ENCODE measurements at regions not wholly inside any gene's neighbourhood (a gene's known extent, or its start where the extent isn't known, plus 50 kb on each side); places are given as distances from the start of the nearest gene placed in this dataset.

DNA sequence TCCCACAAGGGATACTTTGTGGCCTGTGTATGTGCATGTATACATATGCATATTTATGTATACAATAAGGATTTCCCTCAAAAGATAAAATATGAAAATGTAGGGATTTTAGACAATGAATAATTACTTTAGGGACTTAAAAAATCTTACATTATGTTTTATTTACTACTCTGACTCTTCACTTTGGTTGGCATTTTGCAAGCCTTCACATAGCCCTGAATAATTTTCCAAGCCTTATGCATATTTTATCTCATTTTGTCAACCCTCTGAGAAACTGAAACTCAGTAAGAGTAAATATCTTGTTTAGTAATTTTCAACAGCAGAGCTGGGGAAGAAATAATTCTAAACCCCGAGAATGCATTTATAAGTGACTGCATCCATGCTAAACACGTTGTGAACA lies 153.0 kb upstream of the SLC24A2 start:
- H3K4me3 ChIP-seq (ENCODE audit: low read depth, low read length): no peak overlapping the region
- TF ChIP-seq, protein P1, sequence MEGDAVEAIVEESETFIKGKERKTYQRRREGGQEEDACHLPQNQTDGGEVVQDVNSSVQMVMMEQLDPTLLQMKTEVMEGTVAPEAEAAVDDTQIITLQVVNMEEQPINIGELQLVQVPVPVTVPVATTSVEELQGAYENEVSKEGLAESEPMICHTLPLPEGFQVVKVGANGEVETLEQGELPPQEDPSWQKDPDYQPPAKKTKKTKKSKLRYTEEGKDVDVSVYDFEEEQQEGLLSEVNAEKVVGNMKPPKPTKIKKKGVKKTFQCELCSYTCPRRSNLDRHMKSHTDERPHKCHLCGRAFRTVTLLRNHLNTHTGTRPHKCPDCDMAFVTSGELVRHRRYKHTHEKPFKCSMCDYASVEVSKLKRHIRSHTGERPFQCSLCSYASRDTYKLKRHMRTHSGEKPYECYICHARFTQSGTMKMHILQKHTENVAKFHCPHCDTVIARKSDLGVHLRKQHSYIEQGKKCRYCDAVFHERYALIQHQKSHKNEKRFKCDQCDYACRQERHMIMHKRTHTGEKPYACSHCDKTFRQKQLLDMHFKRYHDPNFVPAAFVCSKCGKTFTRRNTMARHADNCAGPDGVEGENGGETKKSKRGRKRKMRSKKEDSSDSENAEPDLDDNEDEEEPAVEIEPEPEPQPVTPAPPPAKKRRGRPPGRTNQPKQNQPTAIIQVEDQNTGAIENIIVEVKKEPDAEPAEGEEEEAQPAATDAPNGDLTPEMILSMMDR (conservative IDR thresholded peaks at IDR 0.05; ENCODE audit: low read depth, low read length): no peak
- DNase-seq (ENCODE audit: low read depth): no peak

DNA sequence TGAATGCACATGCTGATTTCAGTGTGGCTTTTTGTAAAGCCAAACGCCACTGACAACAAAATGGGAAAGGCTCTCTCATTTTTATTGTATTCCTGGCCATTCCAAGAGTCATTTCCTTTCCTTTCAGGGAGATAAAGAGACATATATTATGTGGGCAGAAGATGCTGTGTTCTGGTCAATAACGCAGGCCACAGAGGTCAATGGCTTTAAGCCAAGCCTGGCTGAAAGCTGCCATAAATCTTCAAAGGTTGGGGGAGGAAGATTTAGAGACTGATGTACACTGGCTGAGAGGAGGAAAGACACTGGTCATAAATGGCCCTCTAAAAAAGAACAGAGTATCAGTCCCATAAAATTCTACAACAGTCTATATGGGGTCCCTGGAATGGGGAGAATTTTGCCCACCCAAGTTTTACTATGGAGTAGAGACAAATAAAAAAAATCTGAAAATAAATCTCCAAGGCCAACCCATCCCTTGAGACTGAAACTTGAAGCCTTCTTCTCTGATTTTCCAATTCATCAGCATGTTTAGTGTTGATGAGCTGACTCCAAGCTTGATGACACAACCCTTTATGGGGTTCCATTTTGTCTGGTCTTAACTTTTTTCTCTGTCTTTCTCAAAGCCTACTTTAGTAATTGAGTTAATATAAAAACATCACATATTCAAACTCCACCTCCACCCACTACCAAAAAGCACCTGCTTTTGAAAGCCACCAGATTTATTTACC lies 152.1 kb upstream of the SLC24A2 start:
- TF ChIP-seq, protein P1 (conservative IDR thresholded peaks at IDR 0.05; ENCODE audit: low read depth, low read length): no peak
- no peak for DNase-seq (ENCODE audit: low read depth)
- H3K4me3 ChIP-seq (ENCODE audit: low read depth, low read length): no peak overlapping the region

DNA sequence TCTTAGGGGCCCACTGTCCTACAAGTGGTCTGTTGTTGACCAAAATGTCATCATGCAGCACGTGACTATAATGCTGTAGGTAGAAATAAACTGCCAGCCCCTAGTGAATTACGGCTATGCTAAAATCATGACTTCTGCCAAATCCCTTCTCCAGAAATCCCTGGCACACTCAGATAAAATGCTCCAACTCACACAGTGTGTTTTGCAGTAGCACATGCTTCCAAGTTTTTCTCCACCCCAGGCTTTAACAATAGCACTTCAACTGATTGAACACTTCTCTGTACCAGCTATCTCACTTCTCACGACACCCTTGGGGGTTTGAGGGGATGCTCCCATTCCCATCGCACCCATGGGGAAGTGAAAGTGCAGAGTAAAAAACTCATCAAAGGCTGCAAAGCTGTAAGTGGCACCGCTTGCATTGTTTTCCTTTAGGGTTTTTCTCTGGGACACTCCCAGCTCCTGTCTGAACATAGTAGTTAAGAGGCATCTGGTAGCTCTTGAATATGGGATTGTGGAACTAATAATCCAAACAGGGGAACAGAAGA lies 151.0 kb upstream of the SLC24A2 start:
- TF ChIP-seq, protein P1 (conservative IDR thresholded peaks at IDR 0.05; ENCODE audit: low read depth, low read length): no peak
- no peak overlapping the region for H3K4me3 ChIP-seq (ENCODE audit: low read depth, low read length)
- no peak for DNase-seq (ENCODE audit: low read depth)

DNA sequence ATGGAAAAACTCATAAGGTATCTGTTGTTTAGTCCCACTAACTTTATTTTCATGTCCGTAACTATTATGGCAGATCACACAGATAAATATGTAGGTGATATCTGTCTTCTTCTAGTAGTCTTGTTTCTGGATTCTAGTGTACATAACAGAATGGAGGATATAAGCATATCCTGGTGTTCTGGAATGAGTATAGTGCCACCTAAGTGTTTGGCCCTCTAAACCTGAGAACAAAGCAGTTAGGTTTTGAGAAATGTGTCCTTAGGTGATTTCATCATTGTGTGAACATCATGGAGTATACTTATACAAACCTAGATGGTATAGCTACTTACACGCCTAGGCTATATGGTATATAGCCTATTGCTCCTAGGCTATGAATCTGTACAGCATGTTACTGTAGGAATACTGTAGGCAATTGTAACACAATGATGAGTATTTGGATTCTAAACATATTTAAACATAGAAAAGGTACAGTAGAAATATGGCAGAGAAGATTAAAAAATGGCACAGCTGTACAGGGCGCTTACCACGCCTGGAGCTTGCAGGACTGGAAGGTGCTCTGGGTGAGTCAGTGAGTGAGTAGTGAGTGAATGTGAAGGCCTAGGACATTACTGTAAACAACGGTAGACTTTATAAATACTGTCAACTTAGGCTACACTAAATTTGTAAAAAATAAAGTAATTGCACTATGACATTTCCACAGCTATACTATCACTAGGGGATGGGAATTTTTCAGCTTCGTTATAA lies 150.3 kb upstream of the SLC24A2 start:
- no peak overlapping the region for H3K4me3 ChIP-seq (ENCODE audit: low read depth, low read length)
- TF ChIP-seq, protein P1 (conservative IDR thresholded peaks at IDR 0.05; ENCODE audit: low read depth, low read length): no peak
- DNase-seq (ENCODE audit: low read depth): no peak

DNA sequence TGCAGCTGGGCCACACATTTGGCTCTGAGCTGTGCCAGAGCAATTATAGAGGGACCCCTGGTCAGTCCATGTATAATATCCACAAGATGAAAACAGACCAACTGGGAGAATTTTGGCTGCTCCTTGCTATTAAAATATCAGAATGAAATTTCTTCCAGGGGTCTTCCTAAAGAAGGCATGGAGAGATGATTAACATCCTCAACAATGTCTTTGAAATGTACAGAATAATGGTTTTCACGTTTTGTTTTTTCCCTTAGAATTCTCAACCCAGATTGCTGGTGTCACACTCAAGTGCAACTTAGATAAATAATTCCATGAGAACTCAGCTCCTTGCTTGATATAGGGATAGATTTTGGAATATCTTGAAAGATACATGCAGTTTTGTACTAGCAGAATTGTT lies 148.3 kb upstream of the SLC24A2 start:
- DNase-seq (ENCODE audit: low read depth): no peak
- no peak overlapping the region for H3K4me3 ChIP-seq (ENCODE audit: low read depth, low read length)
- TF ChIP-seq, protein P1 (conservative IDR thresholded peaks at IDR 0.05; ENCODE audit: low read depth, low read length): no peak

DNA sequence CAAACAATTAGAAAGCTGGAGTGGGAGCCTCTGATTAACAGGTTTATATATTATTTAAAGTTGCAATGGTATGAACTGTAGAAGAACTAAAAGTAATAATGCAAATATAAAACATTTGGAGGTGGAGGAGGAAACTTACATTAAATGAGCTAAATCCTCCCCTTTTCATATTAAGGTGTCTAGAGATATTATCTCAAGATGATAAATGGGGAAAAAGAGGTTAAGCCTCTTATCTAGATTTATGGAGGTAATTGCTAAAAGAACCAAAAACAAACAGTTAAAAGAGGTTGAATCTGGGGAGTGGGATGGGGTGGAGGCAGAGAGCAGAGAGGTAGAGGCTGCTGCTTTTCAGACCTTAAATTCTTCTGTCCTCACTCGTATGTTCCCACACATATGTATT lies 147.8 kb upstream of the SLC24A2 start:
- TF ChIP-seq, protein P1 (conservative IDR thresholded peaks at IDR 0.05; ENCODE audit: low read depth, low read length): no peak
- DNase-seq (ENCODE audit: low read depth): no peak
- H3K4me3 ChIP-seq (ENCODE audit: low read depth, low read length): no peak overlapping the region
